ENCODE measurements at regions not wholly inside any gene's neighbourhood (a gene's known extent, or its start where the extent isn't known, plus 50 kb on each side); places are given as distances from the start of the nearest gene placed in this dataset.

DNA sequence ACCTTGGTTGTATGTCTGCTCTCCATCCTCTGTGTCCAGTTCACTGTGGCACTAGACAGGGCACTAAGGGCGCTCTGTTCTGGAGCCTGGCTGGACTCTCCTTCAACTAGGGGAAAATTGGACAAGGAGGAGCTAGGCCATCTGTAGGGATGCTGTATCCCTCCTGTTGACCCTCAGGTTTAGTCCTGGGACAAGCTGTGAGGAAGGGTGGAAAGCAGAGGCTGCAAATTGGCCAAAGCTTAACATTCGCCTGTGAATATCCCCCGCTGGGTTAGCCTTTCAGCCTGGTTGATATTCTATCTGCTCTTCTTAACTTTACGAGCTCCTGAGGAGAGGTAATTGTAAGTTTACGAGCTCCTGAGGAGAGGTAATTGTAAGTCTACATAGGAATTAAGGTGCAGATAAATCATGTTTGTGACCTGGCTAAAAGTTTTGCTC is 64.4 kb upstream of the ENPEP start:
- TF ChIP-seq EP300 (IDR thresholded peaks at IDR 0.05): no peak
- TF ChIP-seq, protein P1, sequence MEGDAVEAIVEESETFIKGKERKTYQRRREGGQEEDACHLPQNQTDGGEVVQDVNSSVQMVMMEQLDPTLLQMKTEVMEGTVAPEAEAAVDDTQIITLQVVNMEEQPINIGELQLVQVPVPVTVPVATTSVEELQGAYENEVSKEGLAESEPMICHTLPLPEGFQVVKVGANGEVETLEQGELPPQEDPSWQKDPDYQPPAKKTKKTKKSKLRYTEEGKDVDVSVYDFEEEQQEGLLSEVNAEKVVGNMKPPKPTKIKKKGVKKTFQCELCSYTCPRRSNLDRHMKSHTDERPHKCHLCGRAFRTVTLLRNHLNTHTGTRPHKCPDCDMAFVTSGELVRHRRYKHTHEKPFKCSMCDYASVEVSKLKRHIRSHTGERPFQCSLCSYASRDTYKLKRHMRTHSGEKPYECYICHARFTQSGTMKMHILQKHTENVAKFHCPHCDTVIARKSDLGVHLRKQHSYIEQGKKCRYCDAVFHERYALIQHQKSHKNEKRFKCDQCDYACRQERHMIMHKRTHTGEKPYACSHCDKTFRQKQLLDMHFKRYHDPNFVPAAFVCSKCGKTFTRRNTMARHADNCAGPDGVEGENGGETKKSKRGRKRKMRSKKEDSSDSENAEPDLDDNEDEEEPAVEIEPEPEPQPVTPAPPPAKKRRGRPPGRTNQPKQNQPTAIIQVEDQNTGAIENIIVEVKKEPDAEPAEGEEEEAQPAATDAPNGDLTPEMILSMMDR (IDR thresholded peaks at IDR 0.05): no peak
- TF ChIP-seq POLR2A (IDR thresholded peaks at IDR 0.05): no peak
- TF ChIP-seq POLR2AphosphoS5 (IDR thresholded peaks at IDR 0.05): no peak
